Ovary (tissue), 3 donors: ENCODE measurements at regions not wholly inside any gene's neighbourhood (a gene's known extent, or its start where the extent isn't known, plus 50 kb on each side); places are given as distances from the start of the nearest gene placed in this dataset.

Source experiments
- CTCF ChIP-seq, 3 donors: fragments of 450-650 bp in 2 of 3; fragments of 200-600 bp in 1 of 3; IDR thresholded peaks; one replicate each; pipeline versions ENCODE4 v1.5.1 to v1.8.0; 2016 to 2022; ENCODE audit warnings: antibody characterized with exemption in 3 of 3, mild to moderate bottlenecking in 1 of 3
- POLR2A ChIP-seq: fragments of 450-650 bp; IDR thresholded peaks from one replicate; pipeline ENCODE4 v1.6.1; 2017; ENCODE audit warnings: antibody characterized with exemption, mild to moderate bottlenecking, moderate library complexity
- donor health status: DM: no; HTN: no; CAD: no.

GRCh38 chr11:43172477-43172876 lies 139.3 kb upstream of the API5 start:
- TF ChIP-seq POLR2A = no peak
- TF ChIP-seq CTCF (IDR thresholded peaks at IDR 0.05) = no peak
